ENCODE measurements at regions not wholly inside any gene's neighbourhood (a gene's known extent, or its start where the extent isn't known, plus 50 kb on each side); places are given as distances from the start of the nearest gene placed in this dataset.
"Not testable (repeated sequence)": the region's sequence is repeated elsewhere in the genome, so short reads cannot be mapped to it uniquely, and the experiment has no call there.

- not testable (repeated sequence) for TF ChIP-seq CTCF, POLR2A (IDR thresholded peaks at IDR 0.05)
Observed at GRCh38 chr5:27119736-27120321, 81.4 kb upstream of the CDH9 start.

All from ovary (tissue), 3 donors.